ENCODE measurements at regions not wholly inside any gene's neighbourhood (a gene's known extent, or its start where the extent isn't known, plus 50 kb on each side); places are given as distances from the start of the nearest gene placed in this dataset.

GRCh38 chr2:105950521-105951383 lies 206.0 kb downstream of the NCK2 start:
- Mint-ChIP-seq H3K4me3 (no peak overlapping the region), H3K4me1 (peaks cover 23% of the 10 kb centered on the region), H3K27me3 (no peaks in the 10 kb centered on the region), H3K27ac (no peak overlapping the region), H3K9me3 (ENCODE audit: low read depth) (no peaks in the 10 kb centered on the region), H3K36me3 (no peaks in the 10 kb centered on the region)
- CTCF ChIA-PET = interaction anchor here (0.7 kb wide), 1 partner anchor 270 kb away, joined by 3 read pairs; no protein-coding TSS in a partner anchor
- DNase-seq (no peak), ATAC-seq (no peak)

DNA sequence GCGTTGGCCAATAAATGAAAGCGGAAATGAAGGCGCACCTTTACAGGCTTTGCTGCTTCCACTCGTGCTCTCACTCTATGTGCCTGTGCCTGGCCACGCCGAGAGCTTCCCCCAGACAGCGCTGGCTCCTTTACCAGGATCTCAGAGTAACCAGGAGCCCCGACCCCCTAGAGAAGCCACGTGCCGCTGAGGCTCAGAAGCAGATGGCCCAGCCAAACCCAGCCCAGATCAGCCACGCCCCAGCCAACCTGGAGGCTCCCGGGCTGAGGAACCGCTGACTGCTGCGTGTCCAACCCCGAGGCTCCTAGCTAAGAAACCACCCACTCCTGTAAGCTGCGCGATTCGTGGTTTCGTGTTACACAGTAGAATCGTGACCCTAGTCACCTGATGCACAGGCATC lies 199.3 kb downstream of the NCK2 start:
- Mint-ChIP-seq H3K4me1 (peaks cover 2% of the 10 kb centered on the region), H3K4me3 (no peak overlapping the region), H3K36me3 (peaks cover 4% of the 10 kb centered on the region), H3K27ac (no peak overlapping the region), H3K9me3 (ENCODE audit: low read depth) (peaks cover 4% of the 10 kb centered on the region), H3K27me3 (no peaks in the 10 kb centered on the region)
- ATAC-seq (no peak), DNase-seq (no peak)
- CTCF ChIA-PET = no interaction called here

Data from activated CD8-positive, alpha-beta memory T cell treated with anti-CD3 and anti-CD28 coated beads, Interleukin-2, amount 10 ng/mL, durations not matched to agents 7 days and 5 days (primary cell).